ENCODE measurements at regions not wholly inside any gene's neighbourhood (a gene's known extent, or its start where the extent isn't known, plus 50 kb on each side); places are given as distances from the start of the nearest gene placed in this dataset.

DNA sequence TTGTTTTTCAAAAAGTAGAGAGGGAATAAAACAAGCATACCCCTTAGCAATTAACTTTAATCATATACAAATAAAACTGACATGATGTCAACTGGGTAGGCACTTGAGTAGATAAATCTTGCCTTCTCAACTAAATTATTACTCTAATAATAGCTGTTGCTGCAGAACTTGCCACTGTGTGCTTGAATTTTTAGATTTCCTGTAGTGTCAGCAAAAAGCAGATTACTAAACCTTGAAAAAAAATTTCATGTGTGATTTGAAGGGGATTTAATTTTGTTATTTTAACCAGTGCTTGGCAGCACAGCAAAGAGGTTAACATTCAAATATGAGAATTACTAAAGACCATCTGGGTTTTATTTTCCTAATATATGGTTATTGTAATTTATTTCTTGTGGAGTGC is 438.3 kb upstream of the SPANXN1 start:
- Histone ChIP-seq H3K27me3 (ENCODE audit: control insufficient read depth in 3 of 3, insufficient read depth in 3 of 3, low read length in 2 of 3) (no peaks in the 10 kb centered on the region), H3K9me3 (ENCODE audit: control insufficient read depth in 4 of 4, insufficient read depth in 3 of 4, low read length in 3 of 4) (peaks cover 0 to 6% (median under 1%) of the 10 kb centered on the region in 4 donors), H3K27ac (ENCODE audit: low read depth in 1 of 2, low read length in 1 of 2) (no peak overlapping the region), H3K4me3 (no peak overlapping the region), H3K36me3 (ENCODE audit: control insufficient read depth in 4 of 4, insufficient read depth in 4 of 4, low read length in 4 of 4) (no peaks in the 10 kb centered on the region), H3K4me1 (ENCODE audit: control insufficient read depth in 5 of 5, insufficient read depth in 5 of 5, low read length in 5 of 5) (peaks cover 0 to 3% (median 0%) of the 10 kb centered on the region in 5 donors), H3K9ac (ENCODE audit: insufficient read depth in 1 of 2, low read length in 2 of 2) (no peak overlapping the region)
- no peak for ATAC-seq (ENCODE audit: insufficient read depth, low FRiP score)
- TF ChIP-seq, protein P1, sequence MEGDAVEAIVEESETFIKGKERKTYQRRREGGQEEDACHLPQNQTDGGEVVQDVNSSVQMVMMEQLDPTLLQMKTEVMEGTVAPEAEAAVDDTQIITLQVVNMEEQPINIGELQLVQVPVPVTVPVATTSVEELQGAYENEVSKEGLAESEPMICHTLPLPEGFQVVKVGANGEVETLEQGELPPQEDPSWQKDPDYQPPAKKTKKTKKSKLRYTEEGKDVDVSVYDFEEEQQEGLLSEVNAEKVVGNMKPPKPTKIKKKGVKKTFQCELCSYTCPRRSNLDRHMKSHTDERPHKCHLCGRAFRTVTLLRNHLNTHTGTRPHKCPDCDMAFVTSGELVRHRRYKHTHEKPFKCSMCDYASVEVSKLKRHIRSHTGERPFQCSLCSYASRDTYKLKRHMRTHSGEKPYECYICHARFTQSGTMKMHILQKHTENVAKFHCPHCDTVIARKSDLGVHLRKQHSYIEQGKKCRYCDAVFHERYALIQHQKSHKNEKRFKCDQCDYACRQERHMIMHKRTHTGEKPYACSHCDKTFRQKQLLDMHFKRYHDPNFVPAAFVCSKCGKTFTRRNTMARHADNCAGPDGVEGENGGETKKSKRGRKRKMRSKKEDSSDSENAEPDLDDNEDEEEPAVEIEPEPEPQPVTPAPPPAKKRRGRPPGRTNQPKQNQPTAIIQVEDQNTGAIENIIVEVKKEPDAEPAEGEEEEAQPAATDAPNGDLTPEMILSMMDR (IDR thresholded peaks at IDR 0.05; ENCODE audit: control extremely low read depth, extremely low read depth) = no peak
- no peak for DNase-seq

DNA sequence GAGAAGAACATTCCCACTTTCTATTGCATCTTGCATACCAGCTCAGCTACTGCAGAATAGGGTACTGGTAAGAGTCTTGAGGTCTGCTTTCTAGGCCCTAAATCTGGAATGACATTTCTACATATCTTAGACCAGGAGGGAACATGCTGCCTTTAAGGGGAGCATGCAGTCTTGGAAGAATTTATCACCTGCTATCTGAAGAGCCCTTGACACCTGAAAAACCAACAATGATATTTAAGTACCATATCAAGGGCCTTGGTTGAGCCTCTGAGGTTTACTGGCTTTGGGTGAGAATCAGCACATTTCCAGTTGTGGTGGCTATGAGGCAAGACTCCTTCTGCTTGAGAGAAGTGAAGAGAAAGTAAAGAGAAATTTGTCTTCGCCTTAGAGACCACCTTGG is 436.8 kb upstream of the SPANXN1 start:
- Histone ChIP-seq H3K4me3 (no peak overlapping the region), H3K36me3 (ENCODE audit: control insufficient read depth in 4 of 4, insufficient read depth in 4 of 4, low read length in 4 of 4) (no peaks in the 10 kb centered on the region), H3K4me1 (ENCODE audit: control insufficient read depth in 5 of 5, insufficient read depth in 5 of 5, low read length in 5 of 5) (peaks cover 0 to 3% (median 0%) of the 10 kb centered on the region in 5 donors), H3K27ac (ENCODE audit: low read depth in 1 of 2, low read length in 1 of 2) (no peak overlapping the region), H3K27me3 (ENCODE audit: control insufficient read depth in 3 of 3, insufficient read depth in 3 of 3, low read length in 2 of 3) (no peaks in the 10 kb centered on the region), H3K9me3 (ENCODE audit: control insufficient read depth in 4 of 4, insufficient read depth in 3 of 4, low read length in 3 of 4) (peaks cover 0 to 8% (median under 1%) of the 10 kb centered on the region in 4 donors), H3K9ac (ENCODE audit: insufficient read depth in 1 of 2, low read length in 2 of 2) (no peak overlapping the region)
- TF ChIP-seq, protein P1 (IDR thresholded peaks at IDR 0.05; ENCODE audit: control extremely low read depth, extremely low read depth) = no peak
- ATAC-seq (ENCODE audit: insufficient read depth, low FRiP score) (peak; percentile 62), DNase-seq (peak in 2 of 3 donors; percentile 2 to 37)
- WGBS, 2 donors = 41 to 100% methylated on average over 1 of the region's 1 CpG

DNA sequence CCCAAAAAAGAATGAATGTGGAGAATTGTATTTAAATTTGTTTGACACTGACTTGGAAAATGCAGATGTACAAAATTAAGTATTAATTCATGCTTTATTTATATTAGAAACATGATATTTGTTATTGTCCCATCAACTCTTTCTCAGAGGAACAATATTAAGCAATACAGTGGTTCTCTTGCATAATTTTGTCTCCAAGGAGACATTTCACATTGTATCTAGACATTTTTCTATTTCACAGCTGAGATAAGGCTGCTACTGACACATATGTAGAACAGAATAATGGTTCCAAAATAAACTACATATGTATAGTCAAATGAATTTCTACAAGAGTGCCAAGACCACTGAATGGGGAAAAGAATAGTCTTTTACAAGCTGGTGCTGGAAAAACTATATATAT is 427.9 kb upstream of the SPANXN1 start:
- no peak for DNase-seq
- no peaks in the 10 kb centered on the region for H3K36me3 ChIP-seq (ENCODE audit: control insufficient read depth in 4 of 4, insufficient read depth in 4 of 4, low read length in 4 of 4)
- H3K27me3 ChIP-seq (ENCODE audit: control insufficient read depth in 3 of 3, insufficient read depth in 3 of 3, low read length in 2 of 3) = no peaks in the 10 kb centered on the region
- H3K4me1 ChIP-seq (ENCODE audit: control insufficient read depth in 5 of 5, insufficient read depth in 5 of 5, low read length in 5 of 5) = no peaks in the 10 kb centered on the region
- no peak for ATAC-seq (ENCODE audit: insufficient read depth, low FRiP score)
- H3K4me3 ChIP-seq = no peak overlapping the region
- no peak overlapping the region for H3K9ac ChIP-seq (ENCODE audit: insufficient read depth in 1 of 2, low read length in 2 of 2)
- H3K27ac ChIP-seq (ENCODE audit: low read depth in 1 of 2, low read length in 1 of 2) = no peak overlapping the region
- H3K9me3 ChIP-seq (ENCODE audit: control insufficient read depth in 4 of 4, insufficient read depth in 3 of 4, low read length in 3 of 4) = peaks cover 0 to 2% (median 0%) of the 10 kb centered on the region in 4 donors
- TF ChIP-seq, protein P1 (IDR thresholded peaks at IDR 0.05; ENCODE audit: control extremely low read depth, extremely low read depth) = no peak

DNA sequence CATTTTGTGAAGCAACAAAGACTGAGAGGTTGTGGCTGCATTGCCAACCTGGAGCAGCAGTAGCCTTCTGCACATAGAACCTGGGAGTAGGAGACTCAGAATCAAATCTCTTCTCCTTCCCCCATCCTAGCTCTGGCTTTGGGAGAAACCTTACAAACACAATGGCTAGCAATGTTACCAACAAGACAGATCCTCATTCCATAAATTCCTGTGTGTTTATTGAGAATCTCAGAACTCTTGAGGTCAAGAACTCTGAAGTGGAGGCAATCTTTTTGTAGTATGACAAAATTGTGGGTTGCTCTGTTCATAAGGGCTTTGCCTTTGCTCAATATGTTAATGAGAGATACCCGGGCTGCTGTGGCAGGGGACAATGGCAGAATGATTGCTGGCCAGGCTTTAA is 406.7 kb upstream of the SPANXN1 start:
- no peaks in the 10 kb centered on the region for H3K4me1 ChIP-seq (ENCODE audit: control insufficient read depth in 5 of 5, insufficient read depth in 5 of 5, low read length in 5 of 5)
- H3K36me3 ChIP-seq (ENCODE audit: control insufficient read depth in 4 of 4, insufficient read depth in 4 of 4, low read length in 4 of 4) = no peaks in the 10 kb centered on the region
- WGBS, 2 donors = 26 to 70% methylated on average over 1 of the region's 1 CpG
- H3K27ac ChIP-seq (ENCODE audit: low read depth in 1 of 2, low read length in 1 of 2) = no peak overlapping the region
- H3K4me3 ChIP-seq = no peak overlapping the region
- no peaks in the 10 kb centered on the region for H3K9me3 ChIP-seq (ENCODE audit: control insufficient read depth in 4 of 4, insufficient read depth in 3 of 4, low read length in 3 of 4)
- no peaks in the 10 kb centered on the region for H3K27me3 ChIP-seq (ENCODE audit: control insufficient read depth in 3 of 3, insufficient read depth in 3 of 3, low read length in 2 of 3)
- ATAC-seq (ENCODE audit: insufficient read depth, low FRiP score) (no peak), DNase-seq (no peak)
- no peak overlapping the region for H3K9ac ChIP-seq (ENCODE audit: insufficient read depth in 1 of 2, low read length in 2 of 2)
- TF ChIP-seq, protein P1 (IDR thresholded peaks at IDR 0.05; ENCODE audit: control extremely low read depth, extremely low read depth) = no peak
